ENCODE measurements at regions not wholly inside any gene's neighbourhood (a gene's known extent, or its start where the extent isn't known, plus 50 kb on each side); places are given as distances from the start of the nearest gene placed in this dataset.
A peak's percentile ranks its signal among the peaks of the same experiment; 100 is the strongest.
"Not testable (repeated sequence)": the region's sequence is repeated elsewhere in the genome, so short reads cannot be mapped to it uniquely, and the experiment has no call there.

DNA sequence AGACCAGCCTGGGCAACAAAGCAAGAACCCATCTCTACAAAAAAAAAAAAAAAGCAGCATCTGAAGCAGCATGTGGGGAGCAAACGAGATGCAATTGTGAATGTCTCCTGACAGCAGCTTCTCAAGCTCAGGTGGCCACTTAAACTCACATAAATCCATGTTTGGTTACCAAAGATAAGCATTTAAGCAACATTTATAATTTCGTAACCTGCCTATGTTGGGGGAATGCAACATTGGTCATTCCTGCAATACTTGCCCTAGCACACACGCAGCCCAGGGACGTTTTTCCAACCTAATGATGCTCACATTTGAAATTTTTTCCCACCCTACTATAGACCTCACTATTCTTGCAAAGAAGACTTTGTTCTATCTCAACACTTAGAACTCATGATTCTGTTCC lies 113.3 kb downstream of the ZFP64 start:
- peaks cover 3% of the 10 kb centered on the region for H3K4me1 ChIP-seq (ENCODE audit: control insufficient read depth, insufficient read depth, low read length)

DNA sequence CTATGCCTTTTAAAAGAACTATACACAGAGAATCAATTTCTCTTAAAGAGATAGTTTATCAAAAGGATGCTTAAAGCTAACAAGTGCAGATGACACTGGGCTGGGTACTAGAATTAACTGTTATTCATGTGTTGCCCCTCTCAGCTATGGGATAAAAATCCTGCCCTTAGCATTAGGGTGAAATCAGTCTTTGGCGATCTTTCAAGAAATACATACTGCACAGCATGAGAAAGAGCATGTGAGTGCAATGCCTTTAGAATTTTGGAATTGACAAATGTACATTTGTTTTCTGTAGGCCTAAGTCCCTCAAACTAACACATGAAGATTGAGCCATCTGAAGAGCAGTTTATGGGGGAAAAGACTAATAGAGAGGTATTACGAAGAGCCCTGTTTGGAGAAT lies 115.4 kb downstream of the ZFP64 start:
- no peaks in the 10 kb centered on the region for H3K27me3 ChIP-seq (ENCODE audit: control insufficient read depth, insufficient read depth, low read length)
- no peak overlapping the region for H3K4me3 ChIP-seq (ENCODE audit: low read depth, low read length)
- no peaks in the 10 kb centered on the region for H3K4me1 ChIP-seq (ENCODE audit: control insufficient read depth, insufficient read depth, low read length)
- H3K36me3 ChIP-seq (ENCODE audit: control insufficient read depth, insufficient read depth, low read length): peaks cover 3% of the 10 kb centered on the region
- H3K9ac ChIP-seq (ENCODE audit: low read depth, low read length): no peak overlapping the region
- no peaks in the 10 kb centered on the region for H3K9me3 ChIP-seq (ENCODE audit: control insufficient read depth, insufficient read depth, low read length)

More for the DNA sequence above, 113.3 kb downstream of the ZFP64 start:
- Histone ChIP-seq H3K9ac (ENCODE audit: low read depth, low read length) (no peak overlapping the region), H3K36me3 (ENCODE audit: control insufficient read depth, insufficient read depth, low read length) (peaks cover 3% of the 10 kb centered on the region), H3K4me3 (ENCODE audit: low read depth, low read length) (no peak overlapping the region), H3K9me3 (ENCODE audit: control insufficient read depth, insufficient read depth, low read length) (no peaks in the 10 kb centered on the region), H3K27me3 (ENCODE audit: control insufficient read depth, insufficient read depth, low read length) (no peaks in the 10 kb centered on the region)

DNA sequence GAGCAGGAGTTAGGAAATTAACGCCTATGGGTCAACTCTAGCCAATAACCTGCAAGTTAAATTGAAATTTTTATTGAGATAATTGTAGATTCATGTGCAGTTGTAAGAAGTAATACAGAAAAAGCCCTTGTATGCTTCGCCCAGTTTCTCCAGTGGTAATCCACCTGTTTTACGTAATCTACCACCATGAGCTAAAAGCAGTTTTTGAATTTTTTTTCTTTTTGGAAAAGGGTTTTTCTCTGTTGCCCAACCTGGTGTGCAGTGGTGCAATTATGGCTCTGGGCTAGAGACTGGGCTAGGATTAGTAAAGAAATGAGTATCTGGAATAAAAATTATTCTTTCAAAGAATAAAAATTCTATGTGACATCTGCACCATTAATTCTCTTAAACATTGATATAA lies 116.2 kb downstream of the ZFP64 start:
- H3K27me3 ChIP-seq (ENCODE audit: control insufficient read depth, insufficient read depth, low read length): no peaks in the 10 kb centered on the region
- H3K9ac ChIP-seq (ENCODE audit: low read depth, low read length): no peak overlapping the region
- no peak overlapping the region for H3K4me3 ChIP-seq (ENCODE audit: low read depth, low read length)
- H3K36me3 ChIP-seq (ENCODE audit: control insufficient read depth, insufficient read depth, low read length): peaks cover 3% of the 10 kb centered on the region
- H3K9me3 ChIP-seq (ENCODE audit: control insufficient read depth, insufficient read depth, low read length): no peaks in the 10 kb centered on the region
- H3K4me1 ChIP-seq (ENCODE audit: control insufficient read depth, insufficient read depth, low read length): no peaks in the 10 kb centered on the region

- Histone ChIP-seq H3K27me3 (ENCODE audit: control insufficient read depth, insufficient read depth, low read length) (no peaks in the 10 kb centered on the region), H3K9ac (ENCODE audit: low read depth, low read length) (no peak overlapping the region), H3K4me3 (ENCODE audit: low read depth, low read length) (no peak overlapping the region), H3K4me1 (ENCODE audit: control insufficient read depth, insufficient read depth, low read length) (peaks cover 2% of the 10 kb centered on the region), H3K9me3 (ENCODE audit: control insufficient read depth, insufficient read depth, low read length) (no peaks in the 10 kb centered on the region), H3K36me3 (ENCODE audit: control insufficient read depth, insufficient read depth, low read length) (no peaks in the 10 kb centered on the region)
Measured at GRCh38 chr20:52071136-52071535, 120.4 kb downstream of the ZFP64 start.

DNA sequence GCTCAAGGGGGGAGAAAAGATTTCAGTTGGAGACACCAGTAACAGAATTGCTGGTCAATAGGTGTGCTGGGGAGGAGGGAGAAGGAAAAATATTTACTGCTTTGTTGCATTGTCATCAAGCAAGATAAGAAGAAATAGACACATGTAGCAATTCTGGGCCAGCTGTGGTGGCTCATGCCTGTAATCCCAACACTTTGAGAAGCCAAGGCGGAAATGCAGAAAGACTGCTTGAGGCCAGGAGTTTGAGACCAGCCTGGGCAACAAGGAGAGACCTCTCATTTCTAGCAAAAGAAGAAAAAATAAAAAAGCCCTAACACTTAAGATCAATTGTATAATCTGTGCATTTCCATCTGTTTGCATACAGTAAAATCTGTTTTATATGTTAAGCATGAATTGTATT lies 126.6 kb downstream of the ZFP64 start:
- no peak overlapping the region for H3K9ac ChIP-seq (ENCODE audit: low read depth, low read length)
- no peaks in the 10 kb centered on the region for H3K27me3 ChIP-seq (ENCODE audit: control insufficient read depth, insufficient read depth, low read length)
- H3K4me1 ChIP-seq (ENCODE audit: control insufficient read depth, insufficient read depth, low read length): peaks cover 5% of the 10 kb centered on the region
- no peak overlapping the region for H3K4me3 ChIP-seq (ENCODE audit: low read depth, low read length)
- H3K9me3 ChIP-seq (ENCODE audit: control insufficient read depth, insufficient read depth, low read length): no peaks in the 10 kb centered on the region
- H3K36me3 ChIP-seq (ENCODE audit: control insufficient read depth, insufficient read depth, low read length): no peaks in the 10 kb centered on the region

- H3K4me1 ChIP-seq (ENCODE audit: control insufficient read depth, insufficient read depth, low read length): peaks cover 3% of the 10 kb centered on the region
- H3K9ac ChIP-seq (ENCODE audit: low read depth, low read length): no peak overlapping the region
- no peak overlapping the region for H3K4me3 ChIP-seq (ENCODE audit: low read depth, low read length)
- no peaks in the 10 kb centered on the region for H3K27me3 ChIP-seq (ENCODE audit: control insufficient read depth, insufficient read depth, low read length)
- no peaks in the 10 kb centered on the region for H3K36me3 ChIP-seq (ENCODE audit: control insufficient read depth, insufficient read depth, low read length)
- no peaks in the 10 kb centered on the region for H3K9me3 ChIP-seq (ENCODE audit: control insufficient read depth, insufficient read depth, low read length)
Measured at GRCh38 chr20:52062452-52063209, 128.9 kb downstream of the ZFP64 start.

- Histone ChIP-seq H3K27me3 (ENCODE audit: control insufficient read depth, insufficient read depth, low read length) (no peaks in the 10 kb centered on the region), H3K4me1 (ENCODE audit: control insufficient read depth, insufficient read depth, low read length) (peaks cover 3% of the 10 kb centered on the region), H3K9ac (ENCODE audit: low read depth, low read length) (no peak overlapping the region), H3K4me3 (ENCODE audit: low read depth, low read length) (no peak overlapping the region), H3K9me3 (ENCODE audit: control insufficient read depth, insufficient read depth, low read length) (peaks cover 6% of the 10 kb centered on the region), H3K36me3 (ENCODE audit: control insufficient read depth, insufficient read depth, low read length) (no peaks in the 10 kb centered on the region)
Measured at GRCh38 chr20:52060794-52061714, 130.5 kb downstream of the ZFP64 start.

- not testable (repeated sequence) for H3K9ac ChIP-seq (ENCODE audit: low read depth, low read length); H3K27me3 ChIP-seq (ENCODE audit: control insufficient read depth, insufficient read depth, low read length); H3K9me3 ChIP-seq (ENCODE audit: control insufficient read depth, insufficient read depth, low read length); H3K36me3 ChIP-seq (ENCODE audit: control insufficient read depth, insufficient read depth, low read length); H3K4me3 ChIP-seq (ENCODE audit: low read depth, low read length); H3K4me1 ChIP-seq (ENCODE audit: control insufficient read depth, insufficient read depth, low read length)
Measured at GRCh38 chr20:52057133-52057532, 134.4 kb downstream of the ZFP64 start.

GRCh38 chr20:52056203-52057062 lies 135.1 kb downstream of the ZFP64 start:
- H3K4me3 ChIP-seq (ENCODE audit: low read depth, low read length): no peak overlapping the region
- peaks cover 3% of the 10 kb centered on the region for H3K4me1 ChIP-seq (ENCODE audit: control insufficient read depth, insufficient read depth, low read length)
- no peak overlapping the region for H3K9ac ChIP-seq (ENCODE audit: low read depth, low read length)
- no peaks in the 10 kb centered on the region for H3K36me3 ChIP-seq (ENCODE audit: control insufficient read depth, insufficient read depth, low read length)
- H3K9me3 ChIP-seq (ENCODE audit: control insufficient read depth, insufficient read depth, low read length): peaks cover 6% of the 10 kb centered on the region
- H3K27me3 ChIP-seq (ENCODE audit: control insufficient read depth, insufficient read depth, low read length): no peaks in the 10 kb centered on the region

DNA sequence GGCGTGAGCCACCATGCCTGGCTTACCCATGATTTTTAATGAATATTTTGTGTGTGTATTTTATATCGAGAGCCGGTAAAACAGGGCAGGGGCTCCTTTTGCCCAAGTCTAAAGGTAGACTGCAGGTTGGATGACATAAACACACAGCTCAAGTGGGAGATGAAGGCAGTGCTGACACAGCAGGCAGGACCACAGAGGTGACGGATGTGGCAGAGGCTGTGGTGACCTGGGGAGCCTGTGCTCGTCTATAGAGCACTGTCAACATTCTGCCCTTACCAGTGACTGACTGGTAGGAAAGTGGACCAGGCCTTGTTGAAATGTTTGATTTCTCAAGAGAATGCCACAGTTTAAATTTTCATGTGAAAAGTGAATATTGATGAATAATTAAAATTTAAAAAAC lies 137.5 kb downstream of the ZFP64 start:
- no peaks in the 10 kb centered on the region for H3K27me3 ChIP-seq (ENCODE audit: control insufficient read depth, insufficient read depth, low read length)
- peaks cover 6% of the 10 kb centered on the region for H3K9me3 ChIP-seq (ENCODE audit: control insufficient read depth, insufficient read depth, low read length)
- H3K9ac ChIP-seq (ENCODE audit: low read depth, low read length): no peak overlapping the region
- peaks cover 4% of the 10 kb centered on the region for H3K4me1 ChIP-seq (ENCODE audit: control insufficient read depth, insufficient read depth, low read length)
- H3K36me3 ChIP-seq (ENCODE audit: control insufficient read depth, insufficient read depth, low read length): no peaks in the 10 kb centered on the region
- no peak overlapping the region for H3K4me3 ChIP-seq (ENCODE audit: low read depth, low read length)

DNA sequence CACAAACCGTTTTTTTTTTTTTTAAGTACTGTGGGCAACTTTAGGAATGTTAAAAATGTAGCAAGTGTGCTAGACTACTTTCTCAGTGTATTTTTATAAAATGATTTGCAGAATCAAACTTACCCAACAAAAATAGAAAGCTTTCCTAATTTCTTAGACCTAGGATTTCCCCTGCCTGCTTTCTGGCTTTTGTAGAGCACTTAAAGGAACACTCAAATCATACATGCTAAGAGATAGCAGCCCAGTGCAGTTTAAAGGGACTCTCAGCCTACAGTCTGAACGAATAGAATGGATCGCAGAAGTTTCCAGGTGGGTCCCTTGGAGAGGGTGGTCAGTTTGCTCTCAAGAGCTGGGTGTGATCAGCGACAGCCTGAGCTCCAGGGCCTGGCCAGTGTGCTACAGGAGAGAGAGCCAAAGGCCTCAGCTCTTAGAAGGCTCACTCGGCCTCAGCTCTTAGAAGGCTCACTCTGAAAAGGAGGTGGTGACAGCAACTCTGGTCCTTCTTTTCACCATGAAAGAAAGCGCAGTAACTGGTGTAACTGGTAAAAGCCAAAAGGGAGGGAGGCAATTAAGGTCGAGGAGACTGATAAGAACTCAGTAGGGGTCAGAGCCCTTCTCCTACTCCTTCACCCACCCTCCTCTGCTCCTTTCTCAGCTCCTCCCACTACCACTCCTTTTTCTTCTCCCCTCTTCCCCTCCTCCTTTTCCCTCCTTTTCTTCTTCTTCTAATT lies 142.4 kb downstream of the ZFP64 start:
- H3K4me3 ChIP-seq (ENCODE audit: low read depth, low read length): peak overlapping the region; percentile 30
- H3K9me3 ChIP-seq (ENCODE audit: control insufficient read depth, insufficient read depth, low read length): no peaks in the 10 kb centered on the region
- H3K36me3 ChIP-seq (ENCODE audit: control insufficient read depth, insufficient read depth, low read length): no peaks in the 10 kb centered on the region
- H3K4me1 ChIP-seq (ENCODE audit: control insufficient read depth, insufficient read depth, low read length): peaks cover 22% of the 10 kb centered on the region
- no peaks in the 10 kb centered on the region for H3K27me3 ChIP-seq (ENCODE audit: control insufficient read depth, insufficient read depth, low read length)
- no peak overlapping the region for H3K9ac ChIP-seq (ENCODE audit: low read depth, low read length)
